Endothelial cell of umbilical vein (primary cell): ENCODE measurements at regions not wholly inside any gene's neighbourhood (a gene's known extent, or its start where the extent isn't known, plus 50 kb on each side); places are given as distances from the start of the nearest gene placed in this dataset.

Experiments used
- BruUV-seq: library from RNA; stranded (reverse); fragments of 400-500 nt; replicated peaks from 2 replicates; lab custom pipeline; 2021; lab: Mats Ljungman, UMichigan
- CTCF ChIA-PET: fragments of 300-600, 350-600 bp; sonication (Branson Sonifier 250); formaldehyde crosslinking; loops from one replicate; lab custom pipeline; 2021; ENCODE audit warnings: antibody characterized with exemption, inconsistent platforms; lab: Charles Lee
- POLR2A ChIA-PET: fragments of 300-600, 350-600 bp; sonication (Branson Sonifier 250); formaldehyde crosslinking; loops from one replicate; lab custom pipeline; 2021; ENCODE audit warnings: antibody characterized with exemption, inconsistent platforms; lab: Charles Lee
- DNase-seq: peaks from one replicate; pipeline ENCODE4 v3.0.0-alpha.2; 2011; ENCODE audit warnings: low read depth, low spot score
- FAIRE-seq: peaks from 2 replicates; lab custom pipeline; 2011; peaks lifted over from hg19 to GRCh38; lab: Jason Lieb, UNC
- H2AFZ ChIP-seq: 2 replicates; pipeline ENCODE4 v1.6.0; 2012; ENCODE audit warnings: low read depth, low read length, control low read depth, inconsistent platforms
- H3K27ac ChIP-seq: 2 replicates; pipeline ENCODE4 v1.5.1; 2011; ENCODE audit warnings: low read depth, mild to moderate bottlenecking, control low read depth, low read length, moderate library complexity; ENCODE audit not compliant: insufficient read depth
- H3K27me3 ChIP-seq, 2 experiments: 2 replicates each; pipeline versions ENCODE4 v1.6.0 to v1.6.1; 2011; ENCODE audit warnings: low read length in 2 of 2, mixed read lengths in 1 of 2; ENCODE audit not compliant: control insufficient read depth in 2 of 2, insufficient read depth in 2 of 2
- H3K36me3 ChIP-seq, 2 experiments: 2 replicates in 1 of 2; 3 replicates in 1 of 2; pipeline ENCODE4 v1.5.1; 2011; ENCODE audit warnings: low read length in 2 of 2, mild to moderate bottlenecking in 1 of 2, moderate library complexity in 1 of 2; ENCODE audit not compliant: control insufficient read depth in 2 of 2, insufficient read depth in 2 of 2; ENCODE audit errors: extremely low read depth in 1 of 2
- H3K4me1 ChIP-seq: 3 replicates; pipeline ENCODE4 v1.5.1; 2011; ENCODE audit warnings: mild to moderate bottlenecking, low read length; ENCODE audit not compliant: control insufficient read depth, insufficient read depth; ENCODE audit errors: extremely low read depth
- H3K4me2 ChIP-seq: 2 replicates; pipeline ENCODE4 v1.6.1; 2011; ENCODE audit warnings: low read length, control low read depth, mixed read lengths; ENCODE audit not compliant: insufficient read depth
- H3K4me3 ChIP-seq, 3 experiments: fragments of 200-600 bp in 1 of 3; sonication (generic), shearing (Covaris generic) in 1 of 3; replicated peaks in 1 of 3; 2 replicates each; pipeline ENCODE4 v1.5.1; 2011 to 2016; ENCODE audit warnings: control low read depth in 3 of 3, low read length in 3 of 3, mild to moderate bottlenecking in 2 of 3, inconsistent platforms in 1 of 3, low read depth in 1 of 3, moderate library complexity in 1 of 3; ENCODE audit not compliant: insufficient read depth in 1 of 3
- H3K79me2 ChIP-seq: 2 replicates; pipeline ENCODE4 v1.6.0; 2012; ENCODE audit warnings: low read length, inconsistent platforms; ENCODE audit not compliant: control insufficient read depth, insufficient read depth
- H3K9ac ChIP-seq: replicated peaks from 2 replicates; pipeline ENCODE3; 2011; ENCODE audit warnings: low read length, control low read depth; ENCODE audit not compliant: insufficient read depth; ENCODE audit errors: extremely low read depth
- H3K9me1 ChIP-seq: replicated peaks from 3 replicates; pipeline ENCODE4 v1.6.0; 2011; ENCODE audit warnings: mild to moderate bottlenecking, low read length; ENCODE audit not compliant: control insufficient read depth, insufficient read depth; ENCODE audit errors: extremely low read depth
- H3K9me3 ChIP-seq: replicated peaks from 2 replicates; pipeline ENCODE4 v1.5.1; 2012; ENCODE audit warnings: low read length, inconsistent platforms; ENCODE audit not compliant: control insufficient read depth, insufficient read depth
- H4K20me1 ChIP-seq: replicated peaks from 2 replicates; pipeline ENCODE3; 2011; ENCODE audit warnings: mild to moderate bottlenecking, low read length; ENCODE audit not compliant: control insufficient read depth, insufficient read depth; ENCODE audit errors: extremely low read depth
- CTCF ChIP-seq, 2 donors: IDR thresholded peaks; 1 replicate in 1 of 2; 2 replicates in 1 of 2; pipeline ENCODE4 v1.5.1; 2011; ENCODE audit warnings: low read length in 2 of 2, mild to moderate bottlenecking in 2 of 2, moderate library complexity in 2 of 2, control low read depth in 1 of 2, inconsistent platforms in 1 of 2, low read depth in 1 of 2; ENCODE audit not compliant: insufficient read depth in 1 of 2; ENCODE audit errors: extremely low read depth in 1 of 2
- EZH2 ChIP-seq: IDR thresholded peaks from 2 replicates; pipeline ENCODE4 v1.6.1; 2012; ENCODE audit warnings: borderline replicate concordance, low read depth, mild to moderate bottlenecking, moderate library complexity, low read length, inconsistent platforms; ENCODE audit not compliant: severe bottlenecking
- FOS ChIP-seq: IDR thresholded peaks from 2 replicates; pipeline ENCODE4 v1.6.1; 2011; ENCODE audit warnings: mild to moderate bottlenecking, low read length, moderate library complexity, borderline replicate concordance; ENCODE audit not compliant: insufficient read depth
- GATA2 ChIP-seq: IDR thresholded peaks from 2 replicates; pipeline ENCODE4 v1.7.0; 2011; ENCODE audit warnings: low read depth, mild to moderate bottlenecking, moderate library complexity, mixed read lengths, low read length; ENCODE audit not compliant: insufficient read length, insufficient read depth
- JUN ChIP-seq: IDR thresholded peaks from 2 replicates; pipeline ENCODE4 v1.6.1; 2011; ENCODE audit warnings: borderline replicate concordance, low read depth; ENCODE audit not compliant: insufficient read length, insufficient read depth
- MAX ChIP-seq: IDR thresholded peaks from 2 replicates; pipeline ENCODE4 v1.6.1; 2011; ENCODE audit not compliant: insufficient read depth, insufficient read length
- MYC ChIP-seq: IDR thresholded peaks from one replicate; pipeline ENCODE4 v1.6.1; 2011; ENCODE audit warnings: mild to moderate bottlenecking, low read depth, low read length
- POLR2A ChIP-seq: IDR thresholded peaks from 2 replicates; pipeline ENCODE4 v1.6.1; 2012; ENCODE audit warnings: low read depth, mild to moderate bottlenecking, control low read depth, low read length
- POLR2AphosphoS5 ChIP-seq: IDR thresholded peaks from 2 replicates; pipeline ENCODE4 v1.6.1; 2012; ENCODE audit warnings: low read depth, mild to moderate bottlenecking, control low read depth, low read length, moderate library complexity; ENCODE audit not compliant: insufficient read depth
- dilution Hi-C: fragments of 300-500 bp; cut with MboI; formaldehyde crosslinking; loops from one replicate; pipeline ENCODE4 v1.15.0; 2019; ENCODE audit warnings: low sequenced_read_pairs; ENCODE audit not compliant: extremely low pct_ligation_motif_present
- intact Hi-C: fragments of 100-400 bp; cut with micrococcal nuclease; formaldehyde crosslinking; loops from one replicate; pipeline ENCODE4 v1.10.0; 2022

- Histone ChIP-seq H3K27ac (no peak overlapping the region), H3K36me3 (no peaks in the 10 kb centered on the region), H3K9me3 (no peaks in the 10 kb centered on the region), H3K79me2 (no peaks in the 10 kb centered on the region), H3K4me2 (no peak overlapping the region), H3K9ac (no peak overlapping the region), H2AFZ (no peak overlapping the region), H3K4me1 (no peaks in the 10 kb centered on the region), H3K9me1 (no peaks in the 10 kb centered on the region), H3K4me3 (no peak overlapping the region), H3K27me3 (no peaks in the 10 kb centered on the region), H4K20me1 (no peaks in the 10 kb centered on the region)
- FAIRE-seq (no peak), DNase-seq (no peak)
- no peak for TF ChIP-seq POLR2A
- TF ChIP-seq GATA2, result no peak
- TF ChIP-seq POLR2AphosphoS5, result no peak
- TF ChIP-seq EZH2, result no peak
- no peak for TF ChIP-seq JUN
- TF ChIP-seq MYC, result no peak
- no peak for TF ChIP-seq CTCF (IDR thresholded peaks at IDR 0.05; ENCODE audit: extremely low read depth in 1 of 2, insufficient read depth in 1 of 2, low read depth in 1 of 2, low read length in 2 of 2)
- TF ChIP-seq FOS, result no peak
- TF ChIP-seq MAX, result no peak
- dilution Hi-C loops, result no loop called here
- BruUV-seq, result no TSS peak
- ChIA-PET POLR2A (no interaction called here), CTCF (interaction anchor here (1.1 to 1.6 kb wide), 5 partner anchors 29 to 695 kb away, joined by 3 to 4 read pairs (median 4); no protein-coding TSS in a partner anchor)
- intact Hi-C loops, result no loop called here
These were observed 207.3 kb downstream of the NRIP1 start for GRCh38 chr21:14857529-14857928.
